H1 (cell line): ENCODE measurements at regions not wholly inside any gene's neighbourhood (a gene's known extent, or its start where the extent isn't known, plus 50 kb on each side); places are given as distances from the start of the nearest gene placed in this dataset.

Experiments
- RAD21 ChIP-seq, 2 experiments: IDR thresholded peaks in 1 of 2; conservative IDR thresholded peaks in 1 of 2; 2 replicates each; pipeline ENCODE4 v1.6.1; 2011; ENCODE audit warnings: low read depth in 2 of 2, low read length in 2 of 2, improper control_type of control experiment in 1 of 2, inconsistent platforms in 1 of 2, mild to moderate bottlenecking in 1 of 2, moderate library complexity in 1 of 2

DNA sequence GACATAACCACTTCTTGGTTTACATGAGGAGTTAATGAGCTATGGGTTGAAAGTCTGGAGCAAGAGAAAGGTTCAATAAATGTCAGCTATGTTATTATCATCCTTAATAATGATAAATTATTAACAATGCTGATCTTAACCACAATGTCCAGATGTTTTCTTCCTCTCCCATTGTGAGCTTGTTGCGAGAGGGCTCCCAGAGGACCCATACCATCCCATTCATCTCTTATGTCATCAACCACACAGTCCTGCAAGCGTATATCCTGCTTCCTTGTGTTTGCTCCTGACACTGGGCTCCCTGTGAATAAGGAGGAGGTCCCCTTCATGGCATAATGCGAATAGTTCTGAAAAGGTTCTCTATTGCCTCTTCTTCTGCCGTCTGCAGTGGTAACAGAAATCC is 266.8 kb downstream of the TLE3 start (continued):
- no peak for TF ChIP-seq RAD21 (IDR thresholded peaks at IDR 0.05 in 1 of 2, conservative IDR thresholded peaks at IDR 0.05 in 1 of 2; ENCODE audit: low read depth in 2 of 2, low read length in 2 of 2)
